ENCODE measurements at regions not wholly inside any gene's neighbourhood (a gene's known extent, or its start where the extent isn't known, plus 50 kb on each side); places are given as distances from the start of the nearest gene placed in this dataset.

GRCh38 chr9:29816954-29817703 is 2243.8 kb upstream of the C9orf72 start:
- in situ Hi-C loops (cut with MboI; ENCODE audit: low sequenced_read_pairs): no loop called here

GRCh38 chr9:29822458-29822857 is 2249.2 kb upstream of the C9orf72 start:
- in situ Hi-C loops (cut with MboI; ENCODE audit: low sequenced_read_pairs): no loop called here

GRCh38 chr9:29826421-29826820 is 2253.1 kb upstream of the C9orf72 start:
- in situ Hi-C loops (cut with MboI; ENCODE audit: low sequenced_read_pairs): no loop called here

- in situ Hi-C loops (cut with MboI; ENCODE audit: low sequenced_read_pairs): no loop called here
These were observed 2257.5 kb upstream of the C9orf72 start for GRCh38 chr9:29830821-29831220.

GRCh38 chr9:29838491-29839020 is 2265.3 kb upstream of the C9orf72 start:
- in situ Hi-C loops (cut with MboI; ENCODE audit: low sequenced_read_pairs): no loop called here

- in situ Hi-C loops (cut with MboI; ENCODE audit: low sequenced_read_pairs): no loop called here
These were observed 2271.0 kb upstream of the C9orf72 start for GRCh38 chr9:29844251-29844650.

GRCh38 chr9:29850664-29851063 is 2277.4 kb upstream of the C9orf72 start:
- in situ Hi-C loops (cut with MboI; ENCODE audit: low sequenced_read_pairs): no loop called here

- in situ Hi-C loops (cut with MboI; ENCODE audit: low sequenced_read_pairs): no loop called here
These were observed 2288.5 kb upstream of the C9orf72 start for GRCh38 chr9:29861803-29862202.

GRCh38 chr9:29865764-29866313 is 2292.6 kb upstream of the C9orf72 start:
- in situ Hi-C loops (cut with MboI; ENCODE audit: low sequenced_read_pairs): no loop called here

- in situ Hi-C loops (cut with MboI; ENCODE audit: low sequenced_read_pairs): no loop called here
These were observed 2293.3 kb upstream of the C9orf72 start for GRCh38 chr9:29866556-29866955.

- in situ Hi-C loops (cut with MboI; ENCODE audit: low sequenced_read_pairs): no loop called here
These were observed 2300.3 kb upstream of the C9orf72 start for GRCh38 chr9:29873579-29873978.

- in situ Hi-C loops (cut with MboI; ENCODE audit: low sequenced_read_pairs): no loop called here
These were observed 2302.3 kb upstream of the C9orf72 start for GRCh38 chr9:29875547-29875946.

- in situ Hi-C loops (cut with MboI; ENCODE audit: low sequenced_read_pairs): no loop called here
These were observed 2309.5 kb upstream of the C9orf72 start for GRCh38 chr9:29882767-29883166.

GRCh38 chr9:29906065-29906464 is 2332.8 kb upstream of the C9orf72 start:
- in situ Hi-C loops (cut with MboI; ENCODE audit: low sequenced_read_pairs): no loop called here

- in situ Hi-C loops (cut with MboI; ENCODE audit: low sequenced_read_pairs): no loop called here
These were observed 2354.8 kb upstream of the C9orf72 start for GRCh38 chr9:29928072-29928471.

GRCh38 chr9:29939559-29939958 is 2366.3 kb upstream of the C9orf72 start:
- in situ Hi-C loops (cut with MboI; ENCODE audit: low sequenced_read_pairs): no loop called here

GRCh38 chr9:29945012-29945411 is 2371.7 kb upstream of the C9orf72 start:
- in situ Hi-C loops (cut with MboI; ENCODE audit: low sequenced_read_pairs): no loop called here

GRCh38 chr9:29958469-29958868 is 2385.2 kb upstream of the C9orf72 start:
- in situ Hi-C loops (cut with MboI; ENCODE audit: low sequenced_read_pairs): no loop called here

- in situ Hi-C loops (cut with MboI; ENCODE audit: low sequenced_read_pairs): no loop called here
These were observed 2392.6 kb upstream of the C9orf72 start for GRCh38 chr9:29965834-29966233.

- in situ Hi-C loops (cut with MboI; ENCODE audit: low sequenced_read_pairs): no loop called here
These were observed 2393.0 kb upstream of the C9orf72 start for GRCh38 chr9:29966247-29966646.

- in situ Hi-C loops (cut with MboI; ENCODE audit: low sequenced_read_pairs): no loop called here
These were observed 2395.6 kb upstream of the C9orf72 start for GRCh38 chr9:29968831-29969230.

GRCh38 chr9:29969408-29969807 is 2396.1 kb upstream of the C9orf72 start:
- in situ Hi-C loops (cut with MboI; ENCODE audit: low sequenced_read_pairs): no loop called here

All from HL-60/S4 (cell line).